ENCODE measurements at regions not wholly inside any gene's neighbourhood (a gene's known extent, or its start where the extent isn't known, plus 50 kb on each side); places are given as distances from the start of the nearest gene placed in this dataset.

DNA sequence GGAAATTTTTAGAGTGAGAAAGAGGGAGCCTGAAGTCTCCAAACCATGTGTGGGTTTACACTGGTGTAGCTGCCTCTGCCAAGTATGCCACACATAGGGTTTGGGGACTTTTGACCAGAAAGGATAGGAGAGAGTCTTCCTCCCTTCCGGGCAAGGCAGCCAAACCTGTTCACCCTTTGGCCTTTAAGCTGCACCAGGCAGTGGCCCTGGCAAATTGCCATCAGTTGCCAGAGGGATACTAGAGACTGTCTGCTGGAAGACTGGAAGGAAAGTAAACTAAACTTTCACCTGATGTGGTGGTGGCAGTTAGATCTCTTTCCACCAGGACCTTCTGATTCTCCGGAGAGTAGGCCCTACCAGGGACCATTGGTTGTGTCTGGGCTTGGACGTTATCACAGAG lies 1263.2 kb downstream of the FAM181B start:
- TF ChIP-seq CTCF (IDR thresholded peaks at IDR 0.05) = no peak

DNA sequence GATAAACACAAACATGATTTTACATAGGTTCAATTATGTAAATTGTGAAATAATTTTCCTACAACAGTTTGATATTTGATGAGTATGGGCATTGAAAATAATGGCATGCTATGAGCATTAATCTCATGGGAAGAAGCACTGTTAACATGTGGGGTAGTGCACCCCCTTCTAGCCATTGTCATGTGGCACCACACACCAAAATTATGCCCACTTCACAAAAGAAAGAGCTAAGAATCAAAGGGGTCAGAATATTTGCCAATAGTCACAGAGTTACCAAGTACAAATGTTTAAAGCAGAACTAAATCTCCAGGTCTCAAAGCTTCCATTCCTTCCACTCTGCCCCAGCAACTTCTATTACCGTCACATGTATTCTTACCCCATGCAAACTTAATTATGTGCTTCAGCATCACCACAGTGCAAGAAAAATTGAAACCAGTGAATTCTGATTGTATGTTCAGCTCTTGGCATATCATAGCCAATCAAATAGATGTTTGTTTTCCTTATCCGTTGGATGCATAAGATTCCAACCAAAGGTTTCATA lies 1273.8 kb downstream of the FAM181B start:
- no peak for TF ChIP-seq CTCF (IDR thresholded peaks at IDR 0.05)

- no peak for TF ChIP-seq CTCF (IDR thresholded peaks at IDR 0.05)
These were observed 1284.0 kb downstream of the FAM181B start for GRCh38 chr11:81449588-81450156.

DNA sequence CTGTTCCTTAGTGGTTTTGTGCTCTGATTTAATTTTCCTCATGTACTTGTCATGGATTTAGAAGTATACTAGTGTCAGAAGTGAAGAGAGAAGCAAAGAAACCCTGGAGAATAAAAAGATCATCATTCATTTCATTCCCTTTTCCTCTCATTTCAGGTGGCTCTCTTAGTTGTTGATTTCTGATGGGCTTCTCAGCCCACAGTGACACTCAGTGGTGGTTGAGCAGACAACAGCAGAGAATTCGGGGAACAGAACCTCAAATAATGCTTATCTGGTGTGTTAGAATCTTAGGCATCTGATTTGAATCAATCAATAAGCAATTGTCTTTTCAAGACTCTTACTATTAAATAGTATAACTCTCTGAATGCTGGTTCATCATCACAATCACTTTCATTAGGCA lies 1289.4 kb downstream of the FAM181B start:
- peak; percentile 32; the same call in 1 of the 2 replicates for TF ChIP-seq CTCF (IDR thresholded peaks at IDR 0.05)

DNA sequence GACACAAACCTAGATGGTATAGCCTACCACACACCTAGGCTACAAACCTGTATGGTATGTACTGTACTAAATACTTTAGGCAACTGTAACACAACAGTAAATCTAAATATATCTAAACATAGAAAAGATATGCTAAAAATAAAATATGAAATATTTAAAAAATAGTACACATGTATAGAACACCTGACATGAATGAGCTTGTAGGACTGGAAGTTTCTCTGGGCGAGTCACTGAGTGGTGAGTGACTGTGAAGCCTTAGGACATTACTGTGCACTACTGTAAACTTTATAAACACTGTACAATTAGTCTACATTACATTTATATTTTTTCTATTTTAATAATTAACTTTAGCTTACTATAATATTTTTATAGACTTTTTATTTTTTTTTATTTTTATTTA lies 1301.3 kb downstream of the FAM181B start:
- TF ChIP-seq CTCF (IDR thresholded peaks at IDR 0.05) = no peak

- TF ChIP-seq CTCF (IDR thresholded peaks at IDR 0.05) = no peak
These were observed 1308.8 kb downstream of the FAM181B start for GRCh38 chr11:81424822-81425221.

DNA sequence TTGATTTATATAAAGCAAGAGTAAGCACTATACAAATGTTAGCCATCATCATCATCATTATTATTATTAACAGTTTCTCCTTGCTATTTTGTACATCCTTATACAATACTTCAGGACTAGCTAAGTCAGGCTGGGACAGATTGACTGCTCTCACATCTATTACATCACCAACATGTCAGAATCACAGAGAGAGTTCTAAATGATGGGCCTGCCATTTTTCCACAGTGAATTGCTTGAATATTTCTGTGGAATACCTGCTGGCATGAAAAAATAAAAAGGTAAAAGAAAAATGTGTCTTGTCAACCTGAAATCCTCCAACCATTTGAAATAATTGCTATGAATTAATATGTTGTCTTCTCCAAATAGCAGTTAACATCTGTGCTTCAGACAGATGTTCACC lies 1311.3 kb downstream of the FAM181B start:
- TF ChIP-seq CTCF (IDR thresholded peaks at IDR 0.05) = no peak
